ENCODE measurements at regions not wholly inside any gene's neighbourhood (a gene's known extent, or its start where the extent isn't known, plus 50 kb on each side); places are given as distances from the start of the nearest gene placed in this dataset.

GRCh38 chr3:34377961-34378360, 579.5 kb downstream of the PDCD6IP start:
- TF ChIP-seq POLR2A (IDR thresholded peaks at IDR 0.05) (no peak), CTCF (IDR thresholded peaks at IDR 0.05) (no peak)

Measured in Peyer's patch (tissue), 4 donors.